IMR-90 (cell line): ENCODE measurements at regions not wholly inside any gene's neighbourhood (a gene's known extent, or its start where the extent isn't known, plus 50 kb on each side); places are given as distances from the start of the nearest gene placed in this dataset.

Experiments used
- ATAC-seq: fragments of 200-7000 bp; cut with Tn5 transposase; 2 replicates; pipeline ENCODE4 v1.9.1; 2020; ENCODE audit warnings: low read depth, mild to moderate bottlenecking, moderate library complexity
- BruUV-seq: library from RNA; stranded (reverse); fragments of 400-500 nt; replicated peaks from 2 replicates; lab custom pipeline; 2021; lab: Mats Ljungman, UMichigan
- CTCF ChIA-PET: fragments of 300-600 bp; formaldehyde crosslinking; extraction: SDS; loops from one replicate; lab custom pipeline; 2021; ENCODE audit warnings: antibody characterized with exemption; lab: Yijun Ruan, JAX
- POLR2A ChIA-PET: fragments of 300-600 bp; sonication (Branson Sonifier 250); formaldehyde crosslinking; loops from one replicate; lab custom pipeline; 2022; ENCODE audit warnings: antibody characterized with exemption; ENCODE audit not compliant: unreplicated experiment; lab: Charles Lee
- DNase-seq: peaks from one replicate; pipeline ENCODE4 v3.0.0; 2013
- H2AFZ ChIP-seq: replicated peaks from 2 replicates; pipeline ENCODE3; 2013; ENCODE audit warnings: low read length, mild to moderate bottlenecking; ENCODE audit not compliant: poor library complexity
- H2AK5ac ChIP-seq: 2 replicates; pipeline ENCODE4 v1.6.1; 2013; ENCODE audit warnings: low read depth, low read length, inconsistent platforms
- H2AK9ac ChIP-seq: replicated peaks from 2 replicates; pipeline ENCODE3; 2013; ENCODE audit warnings: mild to moderate bottlenecking, low read depth, low read length, moderate library complexity; ENCODE audit not compliant: poor library complexity
- H2BK120ac ChIP-seq: 2 replicates; pipeline ENCODE4 v1.6.1; 2013; ENCODE audit warnings: low read depth, low read length, inconsistent platforms
- H2BK15ac ChIP-seq: 3 replicates; pipeline ENCODE4 v1.6.1; 2013; ENCODE audit warnings: low read depth, low read length, inconsistent platforms
- H2BK20ac ChIP-seq: 2 replicates; pipeline ENCODE4 v1.6.1; 2013; ENCODE audit warnings: low read depth, mild to moderate bottlenecking, inconsistent platforms, low read length, moderate library complexity
- H2BK5ac ChIP-seq: 2 replicates; pipeline ENCODE4 v1.6.1; 2013; ENCODE audit warnings: mild to moderate bottlenecking, low read depth, low read length, inconsistent platforms; ENCODE audit not compliant: poor library complexity, severe bottlenecking
- H3K14ac ChIP-seq: replicated peaks from 2 replicates; pipeline ENCODE4 v1.6.1; 2013; ENCODE audit warnings: low read depth, low read length, inconsistent platforms
- H3K18ac ChIP-seq: 2 replicates; pipeline ENCODE4 v1.6.1; 2013; ENCODE audit warnings: low read depth, low read length, control low read depth
- H3K23ac ChIP-seq: 2 replicates; pipeline ENCODE4 v1.6.1; 2013; ENCODE audit warnings: low read depth, low read length, inconsistent platforms
- H3K27ac ChIP-seq: 2 replicates; pipeline ENCODE4 v1.5.1; 2013; ENCODE audit warnings: mild to moderate bottlenecking, control low read depth, low read length; ENCODE audit not compliant: insufficient read depth
- H3K27me3 ChIP-seq: 2 replicates; pipeline ENCODE4 v1.6.1; 2013; ENCODE audit warnings: low read length; ENCODE audit not compliant: control insufficient read depth, insufficient read depth
- H3K36me3 ChIP-seq: 2 replicates; pipeline ENCODE4 v1.6.1; 2013; ENCODE audit warnings: low read length, mixed read lengths; ENCODE audit not compliant: control insufficient read depth, insufficient read depth
- H3K4ac ChIP-seq: 2 replicates; pipeline ENCODE4 v1.6.1; 2013; ENCODE audit warnings: low read depth, low read length, inconsistent platforms
- H3K4me1 ChIP-seq: 2 replicates; pipeline ENCODE4 v1.6.1; 2013; ENCODE audit warnings: low read length, mixed read lengths; ENCODE audit not compliant: control insufficient read depth, insufficient read depth
- H3K4me2 ChIP-seq: 2 replicates; pipeline ENCODE4 v1.6.1; 2013; ENCODE audit warnings: low read depth, mild to moderate bottlenecking, control low read depth, low read length, moderate library complexity
- H3K4me3 ChIP-seq: 2 replicates; pipeline ENCODE4 v1.5.1; 2013; ENCODE audit warnings: low read depth, mild to moderate bottlenecking, control low read depth, low read length, moderate library complexity; ENCODE audit not compliant: insufficient read depth
- H3K56ac ChIP-seq: 2 replicates; pipeline ENCODE4 v1.6.1; 2013; ENCODE audit warnings: low read length, inconsistent platforms; ENCODE audit not compliant: insufficient read depth; ENCODE audit errors: extremely low read depth
- H3K79me1 ChIP-seq, 2 experiments: 2 replicates each; pipeline ENCODE4 v1.6.1; 2013; ENCODE audit warnings: low read length in 2 of 2, inconsistent platforms in 1 of 2, low read depth in 1 of 2
- H3K9ac ChIP-seq: 2 replicates; pipeline ENCODE4 v1.6.1; 2013; ENCODE audit warnings: low read depth, low read length, control low read depth
- H3K9me1 ChIP-seq: 2 replicates; pipeline ENCODE4 v1.6.1; 2013; ENCODE audit warnings: low read length, inconsistent platforms; ENCODE audit not compliant: insufficient read depth
- H3K9me3 ChIP-seq: 2 replicates; pipeline ENCODE4 v1.6.1; 2013; ENCODE audit warnings: low read length; ENCODE audit not compliant: control insufficient read depth, insufficient read depth
- H4K20me1 ChIP-seq: 2 replicates; pipeline ENCODE4 v1.6.1; 2013; ENCODE audit warnings: low read length, inconsistent platforms; ENCODE audit not compliant: insufficient read depth
- H4K5ac ChIP-seq: 2 replicates; pipeline ENCODE4 v1.6.1; 2013; ENCODE audit warnings: mild to moderate bottlenecking, low read depth, low read length, control low read depth
- H4K8ac ChIP-seq, 2 experiments: 2 replicates each; pipeline ENCODE4 v1.6.1; 2013; ENCODE audit warnings: low read depth in 2 of 2, low read length in 2 of 2, control low read depth in 1 of 2, inconsistent platforms in 1 of 2
- H4K91ac ChIP-seq: 2 replicates; pipeline ENCODE4 v1.6.1; 2013; ENCODE audit warnings: low read depth, low read length, inconsistent platforms; ENCODE audit not compliant: insufficient read depth
- BHLHE40 ChIP-seq: fragments of 150-350 bp; IDR thresholded peaks from 2 replicates; pipeline ENCODE4 v1.6.1; 2016; ENCODE audit warnings: mild to moderate bottlenecking, low read depth, low read length
- FOS ChIP-seq: fragments of 150-350 bp; IDR thresholded peaks from 2 replicates; pipeline ENCODE4 v1.6.1; 2016; ENCODE audit warnings: low read depth, low read length
- MAZ ChIP-seq: IDR thresholded peaks from 2 replicates; pipeline ENCODE4 v1.6.1; 2012; ENCODE audit warnings: low read depth, mild to moderate bottlenecking, low read length, improper control_type of control experiment, moderate library complexity, borderline replicate concordance
- RCOR1 ChIP-seq: IDR thresholded peaks from 2 replicates; pipeline ENCODE4 v1.6.1; 2012; ENCODE audit warnings: mild to moderate bottlenecking, low read length, improper control_type of control experiment; ENCODE audit not compliant: insufficient replicate concordance
- RFX5 ChIP-seq: IDR thresholded peaks from 2 replicates; pipeline ENCODE4 v1.8.0; 2012; ENCODE audit warnings: low read depth, mild to moderate bottlenecking, low read length, moderate library complexity
- WGBS, 2 experiments: methylation state at CpG; one replicate each; pipeline versions ENCODE4 v1.1.5 to v1.1.7; 2013; ENCODE audit warnings: missing lambda C conversion rate in 2 of 2; ENCODE audit not compliant: insufficient read length in 1 of 2; ENCODE audit errors: extremely low coverage in 2 of 2; 5-methylcytosine and 5-hydroxymethylcytosine counted together
- dilution Hi-C: fragments of 300-500 bp; cut with HindIII; formaldehyde crosslinking; loops from one replicate; pipeline ENCODE4 v1.14.3; 2018; ENCODE audit warnings: low sequenced_read_pairs; ENCODE audit not compliant: unreplicated experiment
- in situ Hi-C: fragments of 300-500 bp; cut with MboI; formaldehyde crosslinking; loops from 3 replicates; pipeline ENCODE4 v1.14.3; 2019; ENCODE audit warnings: low sequenced_read_pairs, inconsistent platforms, mixed read lengths
- intact Hi-C: fragments of 100-400 bp; cut with micrococcal nuclease; formaldehyde crosslinking; loops from 2 replicates; pipeline ENCODE4 v1.10.0; 2022
- TF ChIP-seq, protein P1 (sequence below): fragments of 150-350 bp; IDR thresholded peaks from 2 replicates; pipeline ENCODE4 v1.6.1; 2017; ENCODE audit warnings: mild to moderate bottlenecking, antibody characterized with exemption, low read length, low read depth

GRCh38 chr5:158033076-158033475, 174.1 kb upstream of the CLINT1 start:
- Histone ChIP-seq H2AFZ (no peak overlapping the region), H4K20me1 (no peaks in the 10 kb centered on the region), H3K27ac (no peak overlapping the region), H2BK120ac (no peak overlapping the region), H2BK20ac (no peak overlapping the region), H3K9me1 (no peaks in the 10 kb centered on the region), H3K9ac (no peak overlapping the region), H3K23ac (no peak overlapping the region), H2BK15ac (no peak overlapping the region), H3K56ac (no peak overlapping the region), H3K4me2 (no peak overlapping the region), H2BK5ac (no peak overlapping the region), H4K8ac (no peak overlapping the region), H3K4me3 (no peak overlapping the region), H3K9me3 (no peaks in the 10 kb centered on the region), H3K4me1 (no peaks in the 10 kb centered on the region), H2AK5ac (no peak overlapping the region), H4K5ac (no peak overlapping the region), H3K36me3 (no peaks in the 10 kb centered on the region), H3K79me1 (no peaks in the 10 kb centered on the region), H3K18ac (no peak overlapping the region), H3K14ac (no peak overlapping the region), H3K27me3 (no peaks in the 10 kb centered on the region), H2AK9ac (no peak overlapping the region), H3K4ac (no peak overlapping the region), H4K91ac (no peak overlapping the region)
- ATAC-seq (no peak), DNase-seq (no peak)
- in situ Hi-C loops, result no loop called here
- BruUV-seq, result no TSS peak
- dilution Hi-C loops, result no loop called here
- no peak for TF ChIP-seq RFX5
- TF ChIP-seq, protein P1, sequence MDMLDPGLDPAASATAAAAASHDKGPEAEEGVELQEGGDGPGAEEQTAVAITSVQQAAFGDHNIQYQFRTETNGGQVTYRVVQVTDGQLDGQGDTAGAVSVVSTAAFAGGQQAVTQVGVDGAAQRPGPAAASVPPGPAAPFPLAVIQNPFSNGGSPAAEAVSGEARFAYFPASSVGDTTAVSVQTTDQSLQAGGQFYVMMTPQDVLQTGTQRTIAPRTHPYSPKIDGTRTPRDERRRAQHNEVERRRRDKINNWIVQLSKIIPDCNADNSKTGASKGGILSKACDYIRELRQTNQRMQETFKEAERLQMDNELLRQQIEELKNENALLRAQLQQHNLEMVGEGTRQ, result no peak
- TF ChIP-seq BHLHE40, result no peak
- TF ChIP-seq RCOR1, result no peak
- TF ChIP-seq FOS, result no peak
- TF ChIP-seq MAZ, result no peak
- intact Hi-C loops, result no loop called here
- ChIA-PET CTCF (no interaction called here), POLR2A (no interaction called here)
- WGBS, 2 experiments, result no CpG with 5 or more reads among the region's 5 CpGs
